Dermis blood vessel endothelial cell (primary cell): ENCODE measurements at regions not wholly inside any gene's neighbourhood (a gene's known extent, or its start where the extent isn't known, plus 50 kb on each side); places are given as distances from the start of the nearest gene placed in this dataset.
"Not testable (repeated sequence)": the region's sequence is repeated elsewhere in the genome, so short reads cannot be mapped to it uniquely, and the experiment has no call there.

Experiments used
- DNase-seq: peaks from one replicate; pipeline ENCODE4 v3.0.0; 2010

GRCh38 chr5:159788835-159789331 lies 127.4 kb upstream of the ADRA1B start:
- no peak for DNase-seq

- DNase-seq, result no peak
These were observed 124.1 kb upstream of the ADRA1B start for GRCh38 chr5:159792180-159792579.

GRCh38 chr5:159797261-159797970 lies 118.9 kb upstream of the ADRA1B start:
- no peak for DNase-seq

- DNase-seq, result no peak
These were observed 116.6 kb upstream of the ADRA1B start for GRCh38 chr5:159799701-159800100.

- DNase-seq, result no peak
These were observed 116.0 kb upstream of the ADRA1B start for GRCh38 chr5:159800131-159800840.

- no peak for DNase-seq
These were observed 115.0 kb upstream of the ADRA1B start for GRCh38 chr5:159801303-159801702.

- DNase-seq, result no peak
These were observed 113.6 kb upstream of the ADRA1B start for GRCh38 chr5:159802661-159803060.

GRCh38 chr5:159804121-159804520 lies 112.2 kb upstream of the ADRA1B start:
- no peak for DNase-seq

- DNase-seq, result no peak
These were observed 111.3 kb upstream of the ADRA1B start for GRCh38 chr5:159805021-159805420.

- DNase-seq, result not testable (repeated sequence)
These were observed 109.1 kb upstream of the ADRA1B start for GRCh38 chr5:159807135-159807534.

- no peak for DNase-seq
These were observed 108.7 kb upstream of the ADRA1B start for GRCh38 chr5:159807586-159807985.

- no peak for DNase-seq
These were observed 104.6 kb upstream of the ADRA1B start for GRCh38 chr5:159811712-159812111.

- not testable (repeated sequence) for DNase-seq
These were observed 103.5 kb upstream of the ADRA1B start for GRCh38 chr5:159812759-159813158.

GRCh38 chr5:159814222-159814621 lies 102.1 kb upstream of the ADRA1B start:
- DNase-seq, result no peak

- DNase-seq, result no peak
These were observed 101.3 kb upstream of the ADRA1B start for GRCh38 chr5:159814805-159815585.

GRCh38 chr5:159817262-159818029 lies 98.8 kb upstream of the ADRA1B start:
- DNase-seq, result no peak

GRCh38 chr5:159819591-159820411 lies 96.5 kb upstream of the ADRA1B start:
- DNase-seq, result peak; percentile 5

GRCh38 chr5:159820692-159821091 lies 95.6 kb upstream of the ADRA1B start:
- DNase-seq, result no peak

GRCh38 chr5:159821461-159821940 lies 94.8 kb upstream of the ADRA1B start:
- DNase-seq, result no peak

GRCh38 chr5:159824188-159825161 lies 91.8 kb upstream of the ADRA1B start:
- no peak for DNase-seq
